CD4-positive, alpha-beta T cell (primary cell): ENCODE measurements at regions not wholly inside any gene's neighbourhood (a gene's known extent, or its start where the extent isn't known, plus 50 kb on each side); places are given as distances from the start of the nearest gene placed in this dataset.

Source experiments
- ATAC-seq: fragments of 200-7000 bp; cut with Tn5 transposase; one replicate; pipeline ENCODE4 v1.10.0; 2022; ENCODE audit warnings: mild to moderate bottlenecking; ENCODE audit not compliant: poor library complexity
- CTCF ChIA-PET: fragments of 350-600 bp; sonication (Branson Sonifier 250); formaldehyde crosslinking; loops from one replicate; lab custom pipeline; 2021; ENCODE audit warnings: antibody characterized with exemption, inconsistent platforms; lab: Charles Lee
- POLR2A ChIA-PET: fragments of 350-600 bp; sonication (Branson Sonifier 250); formaldehyde crosslinking; loops from one replicate; lab custom pipeline; 2021; ENCODE audit warnings: antibody characterized with exemption, inconsistent platforms; lab: Charles Lee
- DNase-seq, 14 experiments: peaks; one replicate each; pipeline ENCODE4 v3.0.0-alpha.2; 2013 to 2020; ENCODE audit warnings: mixed read lengths in 2 of 14
- H3K27ac ChIP-seq, 2 donors: one replicate each; pipeline versions ENCODE4 v1.5.1 to v1.7.0; 2013; ENCODE audit warnings: low read length in 2 of 2, low read depth in 1 of 2, mild to moderate bottlenecking in 1 of 2
- H3K27me3 ChIP-seq, 2 experiments: 1 replicate in 1 of 2; 2 replicates in 1 of 2; pipeline versions ENCODE4 v1.6.1 to v1.7.0; 2013; ENCODE audit warnings: low read length in 2 of 2, control low read depth in 1 of 2, mild to moderate bottlenecking in 1 of 2, moderate library complexity in 1 of 2; ENCODE audit not compliant: insufficient read depth in 2 of 2, control insufficient read depth in 1 of 2
- H3K36me3 ChIP-seq: one replicate; pipeline ENCODE4 v1.6.1; 2013; ENCODE audit warnings: low read length, control low read depth; ENCODE audit not compliant: insufficient read depth
- H3K4me1 ChIP-seq: one replicate; pipeline ENCODE4 v1.6.1; 2013; ENCODE audit warnings: low read length, control low read depth; ENCODE audit not compliant: insufficient read depth
- H3K4me3 ChIP-seq: one replicate; pipeline ENCODE4 v1.5.1; 2013; ENCODE audit warnings: mild to moderate bottlenecking, low read length, moderate library complexity
- H3K9me3 ChIP-seq, 2 experiments: 1 replicate in 1 of 2; 2 replicates in 1 of 2; pipeline versions ENCODE4 v1.6.1 to v1.7.0; 2013; ENCODE audit warnings: low read length in 2 of 2, mild to moderate bottlenecking in 2 of 2, control low read depth in 1 of 2, moderate library complexity in 1 of 2; ENCODE audit not compliant: control insufficient read depth in 1 of 2, insufficient read depth in 1 of 2
- H3K27ac Mint-ChIP-seq: one replicate; pipeline ENCODE4 v1.8.0; 2020; ENCODE audit warnings: mixed read lengths
- H3K27me3 Mint-ChIP-seq: one replicate; pipeline ENCODE4 v1.8.0; 2021; ENCODE audit warnings: mixed read lengths
- H3K36me3 Mint-ChIP-seq: one replicate; pipeline ENCODE4 v1.8.0; 2021; ENCODE audit warnings: low read depth, mixed read lengths
- H3K4me1 Mint-ChIP-seq: one replicate; pipeline ENCODE4 v1.8.0; 2021; ENCODE audit warnings: low read depth, mixed read lengths
- H3K4me3 Mint-ChIP-seq: one replicate; pipeline ENCODE4 v1.8.0; 2020; ENCODE audit warnings: mild to moderate bottlenecking, mixed read lengths
- H3K9me3 Mint-ChIP-seq: one replicate; pipeline ENCODE4 v1.8.0; 2020; ENCODE audit warnings: mixed read lengths
- intact Hi-C, 2 experiments: fragments of 100-400 bp; cut with DNase I in 1 of 2; cut with micrococcal nuclease in 1 of 2; formaldehyde crosslinking; loops; one replicate each; pipeline versions ENCODE4 v1.15.1 to v1.9.0; 2023 to 2025; cut with DNase I, micrococcal nuclease
- TF ChIP-seq, protein P1 (sequence below): fragments of 200-600 bp; IDR thresholded peaks from one replicate; pipeline ENCODE4 v1.8.0; 2022; ENCODE audit warnings: antibody characterized with exemption, mild to moderate bottlenecking

DNA sequence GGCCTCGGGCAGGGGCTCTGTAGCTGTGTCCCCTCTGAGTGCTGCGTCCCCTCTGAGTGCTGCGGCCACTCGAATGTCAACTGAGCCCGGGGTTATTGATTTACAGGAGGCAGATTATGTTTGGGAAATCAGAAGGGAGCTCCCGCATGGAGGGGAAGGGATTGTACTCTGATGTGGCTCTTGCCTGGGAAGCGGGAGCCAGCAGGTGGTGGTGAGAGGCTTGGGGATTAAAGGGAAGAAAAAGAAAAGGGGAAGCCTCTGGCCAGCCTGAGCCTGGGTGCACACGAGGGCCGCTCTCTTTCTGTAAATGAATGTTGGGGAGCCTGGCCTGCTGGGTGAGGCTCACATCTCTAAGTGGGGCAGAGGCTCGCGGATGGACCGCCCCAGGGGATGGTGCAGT is 143.7 kb downstream of the AACS start:
- no peak for DNase-seq
- peaks cover 9 to 14% of the 10 kb centered on the region in 2 experiments for H3K27me3 ChIP-seq
- Mint-ChIP-seq H3K9me3 (no peaks in the 10 kb centered on the region), H3K27me3 (peaks cover 36% of the 10 kb centered on the region), H3K4me3 (no peak overlapping the region), H3K4me1 (no peaks in the 10 kb centered on the region), H3K36me3 (no peaks in the 10 kb centered on the region), H3K27ac (no peak overlapping the region)
- no peak for ATAC-seq
- ChIA-PET CTCF (no interaction called here), POLR2A (no interaction called here)
- H3K4me3 ChIP-seq, result no peak overlapping the region
- TF ChIP-seq, protein P1, sequence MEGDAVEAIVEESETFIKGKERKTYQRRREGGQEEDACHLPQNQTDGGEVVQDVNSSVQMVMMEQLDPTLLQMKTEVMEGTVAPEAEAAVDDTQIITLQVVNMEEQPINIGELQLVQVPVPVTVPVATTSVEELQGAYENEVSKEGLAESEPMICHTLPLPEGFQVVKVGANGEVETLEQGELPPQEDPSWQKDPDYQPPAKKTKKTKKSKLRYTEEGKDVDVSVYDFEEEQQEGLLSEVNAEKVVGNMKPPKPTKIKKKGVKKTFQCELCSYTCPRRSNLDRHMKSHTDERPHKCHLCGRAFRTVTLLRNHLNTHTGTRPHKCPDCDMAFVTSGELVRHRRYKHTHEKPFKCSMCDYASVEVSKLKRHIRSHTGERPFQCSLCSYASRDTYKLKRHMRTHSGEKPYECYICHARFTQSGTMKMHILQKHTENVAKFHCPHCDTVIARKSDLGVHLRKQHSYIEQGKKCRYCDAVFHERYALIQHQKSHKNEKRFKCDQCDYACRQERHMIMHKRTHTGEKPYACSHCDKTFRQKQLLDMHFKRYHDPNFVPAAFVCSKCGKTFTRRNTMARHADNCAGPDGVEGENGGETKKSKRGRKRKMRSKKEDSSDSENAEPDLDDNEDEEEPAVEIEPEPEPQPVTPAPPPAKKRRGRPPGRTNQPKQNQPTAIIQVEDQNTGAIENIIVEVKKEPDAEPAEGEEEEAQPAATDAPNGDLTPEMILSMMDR, result no peak
- no peak overlapping the region for H3K27ac ChIP-seq
- H3K9me3 ChIP-seq, result peaks cover 0 to 8% of the 10 kb centered on the region in 2 experiments
- no peaks in the 10 kb centered on the region for H3K4me1 ChIP-seq
- H3K36me3 ChIP-seq, result no peaks in the 10 kb centered on the region
- intact Hi-C loops, result no loop called here

DNA sequence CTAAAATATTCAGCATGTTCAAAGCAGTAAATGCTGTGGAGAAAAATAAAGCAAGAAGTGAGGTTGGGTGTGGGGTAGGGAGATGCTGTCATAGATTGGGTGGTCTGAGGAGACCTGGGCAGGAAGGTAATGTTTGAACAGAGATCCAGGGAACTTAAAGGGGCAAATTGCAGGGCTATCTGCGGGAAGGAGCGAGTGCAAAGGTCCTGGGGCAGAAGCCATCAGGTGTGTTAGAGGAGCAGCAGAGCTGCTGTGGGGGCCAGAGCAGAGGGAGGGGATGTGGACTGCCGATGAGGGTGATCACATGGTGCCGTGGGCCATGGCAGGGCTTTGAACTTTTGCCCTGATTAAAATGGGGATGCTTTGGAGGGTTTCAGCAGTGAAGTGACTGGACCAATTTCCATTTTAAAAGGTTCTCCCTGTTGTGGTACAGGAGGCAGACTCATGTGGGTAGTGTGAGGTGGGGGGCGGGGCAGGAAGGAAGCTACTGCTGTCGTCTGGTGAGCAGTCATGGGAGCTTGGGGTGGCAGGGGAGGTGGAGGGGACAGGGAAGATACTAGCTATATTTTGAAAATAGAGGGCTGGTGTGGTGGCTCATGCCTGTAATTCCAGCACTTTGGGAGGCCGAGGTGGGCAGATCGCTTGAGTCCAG is 145.0 kb downstream of the AACS start:
- H3K4me3 ChIP-seq, result no peak overlapping the region
- TF ChIP-seq, protein P1, result no peak
- no peaks in the 10 kb centered on the region for H3K36me3 ChIP-seq
- POLR2A ChIA-PET, result no interaction called here
- H3K27ac Mint-ChIP-seq, result no peak overlapping the region
- no peaks in the 10 kb centered on the region for H3K36me3 Mint-ChIP-seq
- intact Hi-C loops, result no loop called here
- no peak overlapping the region for H3K27ac ChIP-seq
- H3K27me3 Mint-ChIP-seq, result peaks cover 40% of the 10 kb centered on the region
- H3K4me3 Mint-ChIP-seq, result no peak overlapping the region
- ATAC-seq (no peak), DNase-seq (no peak)
- H3K4me1 ChIP-seq, result no peaks in the 10 kb centered on the region
- CTCF ChIA-PET, result no interaction called here
- peaks cover 0 to 8% of the 10 kb centered on the region in 2 experiments for H3K9me3 ChIP-seq
- H3K27me3 ChIP-seq, result peaks cover 9 to 14% of the 10 kb centered on the region in 2 experiments
- no peaks in the 10 kb centered on the region for H3K9me3 Mint-ChIP-seq
- H3K4me1 Mint-ChIP-seq, result no peaks in the 10 kb centered on the region

DNA sequence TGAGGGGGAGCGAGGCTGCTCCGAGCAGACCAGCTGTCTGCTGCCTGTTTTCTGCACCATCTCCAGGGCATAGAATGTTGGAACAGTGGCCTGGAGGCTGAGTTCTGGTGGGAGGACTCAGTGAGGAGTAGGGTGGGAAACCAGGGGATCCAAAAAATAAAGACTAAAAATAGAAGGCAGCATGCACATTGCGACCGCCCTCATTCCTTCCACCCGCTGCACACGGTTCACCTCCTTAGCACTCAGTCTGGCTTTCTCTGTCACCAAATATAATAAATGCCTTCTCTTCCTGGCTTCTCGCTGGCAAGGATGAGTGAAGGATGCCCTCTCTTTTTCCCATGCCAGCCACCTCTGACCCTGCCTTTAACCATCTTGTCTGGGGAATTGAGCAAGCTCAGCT is 146.2 kb downstream of the AACS start:
- POLR2A ChIA-PET, result no interaction called here
- ATAC-seq, result no peak
- Histone ChIP-seq H3K36me3 (no peaks in the 10 kb centered on the region), H3K4me1 (no peaks in the 10 kb centered on the region), H3K4me3 (no peak overlapping the region), H3K27me3 (peaks cover 9 to 18% of the 10 kb centered on the region in 2 experiments), H3K9me3 (peaks cover 0 to 8% of the 10 kb centered on the region in 2 experiments), H3K27ac (no peak overlapping the region)
- TF ChIP-seq, protein P1, result no peak
- H3K27me3 Mint-ChIP-seq, result peaks cover 37% of the 10 kb centered on the region
- H3K27ac Mint-ChIP-seq, result no peak overlapping the region
- no peak overlapping the region for H3K4me3 Mint-ChIP-seq
- no peaks in the 10 kb centered on the region for H3K36me3 Mint-ChIP-seq
- H3K4me1 Mint-ChIP-seq, result no peaks in the 10 kb centered on the region
- no peaks in the 10 kb centered on the region for H3K9me3 Mint-ChIP-seq
- intact Hi-C loops, result no loop called here
- DNase-seq, result no peak
- CTCF ChIA-PET, result no interaction called here
